ENCODE measurements at regions not wholly inside any gene's neighbourhood (a gene's known extent, or its start where the extent isn't known, plus 50 kb on each side); places are given as distances from the start of the nearest gene placed in this dataset.

GRCh38 chr4:24071612-24072372 is 181.9 kb upstream of the PPARGC1A start:
- no peak for TF ChIP-seq CTCF (IDR thresholded peaks at IDR 0.05; ENCODE audit: low read depth, low read length)
- DNase-seq (ENCODE audit: extremely low read depth, low read depth): no peak

GRCh38 chr4:24070117-24070516 is 180.3 kb upstream of the PPARGC1A start:
- no peak for DNase-seq (ENCODE audit: extremely low read depth, low read depth)

GRCh38 chr4:24067367-24068193 is 177.7 kb upstream of the PPARGC1A start:
- DNase-seq (ENCODE audit: extremely low read depth, low read depth): no peak

More at GRCh38 chr4:24070117-24070516, 180.3 kb upstream of the PPARGC1A start:
- no peak for TF ChIP-seq CTCF (IDR thresholded peaks at IDR 0.05; ENCODE audit: low read depth, low read length)

GRCh38 chr4:24065974-24066373 is 176.1 kb upstream of the PPARGC1A start:
- no peak for TF ChIP-seq CTCF (IDR thresholded peaks at IDR 0.05; ENCODE audit: low read depth, low read length)
- DNase-seq (ENCODE audit: extremely low read depth, low read depth): no peak

More at GRCh38 chr4:24067367-24068193, 177.7 kb upstream of the PPARGC1A start:
- no peak for TF ChIP-seq CTCF (IDR thresholded peaks at IDR 0.05; ENCODE audit: low read depth, low read length)

- no peak for DNase-seq (ENCODE audit: extremely low read depth, low read depth)
- no peak for TF ChIP-seq CTCF (IDR thresholded peaks at IDR 0.05; ENCODE audit: low read depth, low read length)
Observed at GRCh38 chr4:24063731-24064130, 173.9 kb upstream of the PPARGC1A start.

GRCh38 chr4:24060932-24061331 is 171.1 kb upstream of the PPARGC1A start:
- no peak for TF ChIP-seq CTCF (IDR thresholded peaks at IDR 0.05; ENCODE audit: low read depth, low read length)
- no peak for DNase-seq (ENCODE audit: extremely low read depth, low read depth)

GRCh38 chr4:24059839-24060238 is 170.0 kb upstream of the PPARGC1A start:
- no peak for TF ChIP-seq CTCF (IDR thresholded peaks at IDR 0.05; ENCODE audit: low read depth, low read length)
- no peak for DNase-seq (ENCODE audit: extremely low read depth, low read depth)
